GM12873 (cell line): ENCODE measurements at regions not wholly inside any gene's neighbourhood (a gene's known extent, or its start where the extent isn't known, plus 50 kb on each side); places are given as distances from the start of the nearest gene placed in this dataset.

Source experiments
- TF ChIP-seq, protein P1 (sequence below): IDR thresholded peaks from 2 replicates; pipeline ENCODE4 v1.5.1; 2012; ENCODE audit warnings: low read depth, mild to moderate bottlenecking, moderate library complexity, low read length, control low read depth; ENCODE audit not compliant: insufficient read depth; ENCODE audit errors: missing control alignments

DNA sequence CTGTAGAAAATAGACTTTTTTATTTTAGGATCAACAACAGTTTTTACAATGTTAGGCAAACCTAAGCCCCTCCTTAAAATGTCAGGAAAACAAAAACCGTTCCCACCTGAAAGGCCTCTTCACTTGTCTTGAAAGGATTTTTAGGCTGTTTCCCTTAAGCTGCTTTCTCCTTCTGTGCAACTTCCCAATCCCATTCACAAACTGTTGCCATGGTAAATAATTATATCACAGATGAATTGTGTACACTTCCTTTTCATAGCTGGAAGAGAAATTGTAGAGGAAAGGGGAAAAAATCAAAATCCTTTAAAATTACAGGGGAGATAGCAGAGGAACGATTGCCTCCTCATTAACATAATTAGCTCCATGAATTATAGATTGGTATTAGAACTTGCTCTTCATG, 1488.0 kb upstream of the CELF4 start:
- TF ChIP-seq, protein P1, sequence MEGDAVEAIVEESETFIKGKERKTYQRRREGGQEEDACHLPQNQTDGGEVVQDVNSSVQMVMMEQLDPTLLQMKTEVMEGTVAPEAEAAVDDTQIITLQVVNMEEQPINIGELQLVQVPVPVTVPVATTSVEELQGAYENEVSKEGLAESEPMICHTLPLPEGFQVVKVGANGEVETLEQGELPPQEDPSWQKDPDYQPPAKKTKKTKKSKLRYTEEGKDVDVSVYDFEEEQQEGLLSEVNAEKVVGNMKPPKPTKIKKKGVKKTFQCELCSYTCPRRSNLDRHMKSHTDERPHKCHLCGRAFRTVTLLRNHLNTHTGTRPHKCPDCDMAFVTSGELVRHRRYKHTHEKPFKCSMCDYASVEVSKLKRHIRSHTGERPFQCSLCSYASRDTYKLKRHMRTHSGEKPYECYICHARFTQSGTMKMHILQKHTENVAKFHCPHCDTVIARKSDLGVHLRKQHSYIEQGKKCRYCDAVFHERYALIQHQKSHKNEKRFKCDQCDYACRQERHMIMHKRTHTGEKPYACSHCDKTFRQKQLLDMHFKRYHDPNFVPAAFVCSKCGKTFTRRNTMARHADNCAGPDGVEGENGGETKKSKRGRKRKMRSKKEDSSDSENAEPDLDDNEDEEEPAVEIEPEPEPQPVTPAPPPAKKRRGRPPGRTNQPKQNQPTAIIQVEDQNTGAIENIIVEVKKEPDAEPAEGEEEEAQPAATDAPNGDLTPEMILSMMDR: no peak

DNA sequence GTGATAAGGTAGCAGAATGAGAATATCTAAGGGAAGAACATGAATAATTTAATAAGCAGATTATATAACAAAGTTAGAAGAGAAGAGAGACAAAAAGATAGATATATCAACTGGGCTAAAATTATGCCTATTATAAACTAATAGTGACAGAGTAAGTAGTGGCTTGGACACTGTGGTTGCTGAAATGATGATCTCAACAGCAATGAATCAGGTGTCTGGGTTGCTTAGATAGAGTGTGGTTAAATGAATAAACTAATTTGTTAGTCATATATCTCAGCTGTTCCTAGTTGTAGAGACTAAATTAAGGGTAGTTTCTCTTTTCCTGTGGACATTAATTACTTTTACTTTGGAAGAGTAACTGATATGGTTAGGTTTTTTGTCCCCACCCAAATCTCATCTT, 1485.4 kb upstream of the CELF4 start:
- TF ChIP-seq, protein P1: no peak

GRCh38 chr18:39039813-39040212, 1474.2 kb upstream of the CELF4 start:
- TF ChIP-seq, protein P1: no peak

DNA sequence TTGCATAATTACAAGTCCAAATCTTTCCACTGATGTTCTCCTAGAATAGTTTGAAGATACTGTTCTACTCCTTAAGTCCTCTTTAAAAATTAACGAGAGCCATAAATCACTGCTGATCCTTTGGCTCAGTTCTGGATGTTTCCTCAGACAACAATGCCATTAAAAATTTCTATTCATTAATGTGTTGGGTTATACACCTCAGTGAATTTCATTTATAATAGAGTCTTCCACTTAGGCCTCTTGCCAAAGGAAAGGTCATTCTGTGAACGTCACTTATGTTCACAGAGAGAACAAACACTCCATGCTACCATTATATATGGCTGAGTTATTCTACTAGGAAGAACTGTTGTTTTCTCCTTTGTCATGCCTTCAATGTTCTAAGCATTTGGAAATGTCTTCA, 1472.3 kb upstream of the CELF4 start:
- TF ChIP-seq, protein P1: no peak

GRCh38 chr18:39033312-39033711, 1467.7 kb upstream of the CELF4 start:
- TF ChIP-seq, protein P1: no peak

GRCh38 chr18:39031647-39032046, 1466.0 kb upstream of the CELF4 start:
- TF ChIP-seq, protein P1: no peak

DNA sequence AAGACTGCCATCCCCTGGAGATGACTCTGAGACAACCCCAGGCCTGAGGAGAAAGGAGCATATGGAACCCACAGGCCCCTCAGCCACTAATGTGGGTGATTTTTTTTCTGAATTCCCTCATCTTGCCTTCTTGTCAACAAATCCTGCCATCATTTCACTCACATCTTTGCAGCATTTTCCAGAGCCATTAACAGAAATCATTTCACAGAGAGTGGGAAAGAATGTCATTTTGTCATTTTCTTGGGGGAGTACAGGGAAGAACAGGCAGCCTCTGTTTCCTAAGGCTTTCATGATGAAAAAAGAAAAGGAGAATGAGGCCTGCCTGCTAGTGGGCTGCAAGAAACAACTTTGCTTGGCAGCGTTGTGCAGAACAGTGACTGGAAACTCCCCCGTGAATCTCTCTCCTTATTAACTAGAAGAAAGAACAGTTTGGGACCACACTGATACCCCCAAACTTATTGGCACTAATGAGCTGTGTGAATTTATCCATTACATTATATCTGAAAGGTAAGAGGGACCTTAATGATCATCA, 1464.6 kb upstream of the CELF4 start:
- TF ChIP-seq, protein P1: no peak
